GM12891 (cell line): ENCODE measurements at regions not wholly inside any gene's neighbourhood (a gene's known extent, or its start where the extent isn't known, plus 50 kb on each side); places are given as distances from the start of the nearest gene placed in this dataset.

Experiments used
- POLR2A ChIP-seq: IDR thresholded peaks from 2 replicates; pipeline ENCODE4 v1.6.1; 2011; ENCODE audit warnings: low read depth, low read length, control low read depth
- POLR2AphosphoS5 ChIP-seq: IDR thresholded peaks from 2 replicates; pipeline ENCODE4 v1.6.1; 2011; ENCODE audit warnings: low read depth, low read length, control low read depth
- POU2F2 ChIP-seq: IDR thresholded peaks from 2 replicates; pipeline ENCODE4 v1.6.1; 2011; ENCODE audit warnings: low read depth, mild to moderate bottlenecking, control low read depth, low read length, moderate library complexity
- TAF1 ChIP-seq: IDR thresholded peaks from 2 replicates; pipeline ENCODE4 v1.6.1; 2011; ENCODE audit warnings: low read depth, low read length, control low read depth

DNA sequence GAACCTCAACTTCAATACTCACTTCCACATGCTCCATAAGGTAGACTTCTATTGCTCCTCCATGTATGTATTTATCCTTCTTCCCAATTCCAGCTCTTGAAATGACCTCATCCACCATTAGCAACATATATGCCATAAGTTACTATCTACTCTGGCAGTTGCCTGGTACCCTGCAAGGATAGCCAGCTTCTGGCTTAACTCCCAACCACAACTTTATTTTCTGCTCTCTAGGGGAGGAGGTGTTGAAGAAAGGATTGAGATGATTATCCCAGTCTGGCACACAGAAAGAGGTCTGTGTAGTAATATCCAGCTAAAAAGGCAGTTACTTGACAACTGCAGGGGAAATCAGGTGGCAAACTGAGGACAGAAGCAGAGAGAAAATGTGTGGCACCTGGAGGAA is 71.5 kb upstream of the MDM1 start:
- TF ChIP-seq TAF1 (no peak), POLR2A (no peak), POLR2AphosphoS5 (no peak), POU2F2 (no peak)
